GM13977 (cell line): ENCODE measurements at regions not wholly inside any gene's neighbourhood (a gene's known extent, or its start where the extent isn't known, plus 50 kb on each side); places are given as distances from the start of the nearest gene placed in this dataset.

ENCODE experiments used
- DNase-seq: peaks from one replicate; pipeline ENCODE4 v3.0.0; 2012; ENCODE audit warnings: low spot score
- in situ Hi-C: fragments of 300-500 bp; cut with MboI; formaldehyde crosslinking; loops from one replicate; pipeline ENCODE4 v1.12.0; 2022; ENCODE audit warnings: low sequenced_read_pairs, low pct_unique_long_range_greater_than_20kb, mixed read lengths, inconsistent platforms; ENCODE audit not compliant: unreplicated experiment
- TF ChIP-seq, protein P1 (sequence below): IDR thresholded peaks from 2 replicates; pipeline ENCODE4 v1.5.1; 2012; ENCODE audit warnings: mild to moderate bottlenecking, control low read depth; ENCODE audit not compliant: insufficient read depth; ENCODE audit errors: extremely low read depth, missing control alignments

DNA sequence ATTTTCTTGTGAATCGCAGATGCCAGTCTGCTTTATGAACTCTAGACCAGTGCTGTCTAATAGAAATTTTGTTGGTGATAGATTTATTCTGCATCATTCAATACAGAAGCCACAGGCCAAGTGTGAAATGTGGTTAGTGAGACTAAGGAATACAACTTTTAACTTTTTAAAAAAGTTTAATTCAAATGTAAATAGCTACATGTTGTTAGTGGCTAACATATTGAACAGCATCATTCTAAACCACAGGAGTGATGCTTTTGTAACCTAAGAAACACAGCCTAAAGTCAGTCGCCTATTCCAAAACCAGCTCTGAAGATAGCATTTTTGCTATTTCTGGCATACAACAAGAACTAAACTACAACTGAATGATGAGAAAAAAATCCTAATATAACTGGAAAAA is 164.8 kb upstream of the CBLB start:
- TF ChIP-seq, protein P1, sequence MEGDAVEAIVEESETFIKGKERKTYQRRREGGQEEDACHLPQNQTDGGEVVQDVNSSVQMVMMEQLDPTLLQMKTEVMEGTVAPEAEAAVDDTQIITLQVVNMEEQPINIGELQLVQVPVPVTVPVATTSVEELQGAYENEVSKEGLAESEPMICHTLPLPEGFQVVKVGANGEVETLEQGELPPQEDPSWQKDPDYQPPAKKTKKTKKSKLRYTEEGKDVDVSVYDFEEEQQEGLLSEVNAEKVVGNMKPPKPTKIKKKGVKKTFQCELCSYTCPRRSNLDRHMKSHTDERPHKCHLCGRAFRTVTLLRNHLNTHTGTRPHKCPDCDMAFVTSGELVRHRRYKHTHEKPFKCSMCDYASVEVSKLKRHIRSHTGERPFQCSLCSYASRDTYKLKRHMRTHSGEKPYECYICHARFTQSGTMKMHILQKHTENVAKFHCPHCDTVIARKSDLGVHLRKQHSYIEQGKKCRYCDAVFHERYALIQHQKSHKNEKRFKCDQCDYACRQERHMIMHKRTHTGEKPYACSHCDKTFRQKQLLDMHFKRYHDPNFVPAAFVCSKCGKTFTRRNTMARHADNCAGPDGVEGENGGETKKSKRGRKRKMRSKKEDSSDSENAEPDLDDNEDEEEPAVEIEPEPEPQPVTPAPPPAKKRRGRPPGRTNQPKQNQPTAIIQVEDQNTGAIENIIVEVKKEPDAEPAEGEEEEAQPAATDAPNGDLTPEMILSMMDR: no peak
- in situ Hi-C loops: no loop called here

DNA sequence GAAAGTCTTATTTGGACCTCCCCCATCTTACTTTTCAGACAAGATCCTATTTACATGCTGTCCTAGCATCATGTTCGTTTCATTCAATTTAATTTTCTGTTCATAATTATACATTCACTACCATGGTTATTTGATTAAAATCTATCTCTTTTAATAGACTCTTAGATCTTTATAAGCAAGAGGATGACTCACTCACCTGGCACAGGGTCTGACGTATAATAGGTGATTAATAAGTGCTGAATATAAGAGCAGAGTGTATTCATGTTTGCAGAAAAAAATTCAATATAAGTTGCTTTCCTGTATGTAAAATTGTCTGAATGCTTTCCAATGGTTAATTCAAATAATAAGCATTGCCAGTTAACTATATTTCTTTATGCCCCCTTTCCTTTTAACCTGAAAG is 165.5 kb upstream of the CBLB start:
- no peak for DNase-seq
- in situ Hi-C loops: no loop called here
- TF ChIP-seq, protein P1: no peak

More for the DNA sequence above, 164.8 kb upstream of the CBLB start:
- DNase-seq: no peak

DNA sequence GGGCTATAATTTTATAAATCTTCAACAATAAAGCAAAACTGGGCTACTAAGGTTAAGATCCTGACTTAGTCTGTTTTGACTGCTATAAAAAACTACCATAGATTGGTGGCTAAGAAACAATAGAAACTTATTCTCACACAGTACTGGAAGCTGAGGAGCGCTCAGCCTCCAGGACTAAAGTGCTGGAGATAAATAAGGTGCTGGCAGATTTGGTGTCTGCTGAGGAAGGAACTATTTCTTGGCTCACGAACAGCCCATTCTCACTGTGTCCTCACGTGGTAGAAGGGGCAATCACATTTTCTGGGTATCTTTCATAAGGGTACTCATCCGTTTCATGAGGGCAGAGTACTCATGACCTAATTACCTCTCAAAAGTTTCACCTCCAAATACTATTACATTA is 166.8 kb upstream of the CBLB start:
- no peak for DNase-seq
- in situ Hi-C loops: no loop called here
- TF ChIP-seq, protein P1: no peak

DNA sequence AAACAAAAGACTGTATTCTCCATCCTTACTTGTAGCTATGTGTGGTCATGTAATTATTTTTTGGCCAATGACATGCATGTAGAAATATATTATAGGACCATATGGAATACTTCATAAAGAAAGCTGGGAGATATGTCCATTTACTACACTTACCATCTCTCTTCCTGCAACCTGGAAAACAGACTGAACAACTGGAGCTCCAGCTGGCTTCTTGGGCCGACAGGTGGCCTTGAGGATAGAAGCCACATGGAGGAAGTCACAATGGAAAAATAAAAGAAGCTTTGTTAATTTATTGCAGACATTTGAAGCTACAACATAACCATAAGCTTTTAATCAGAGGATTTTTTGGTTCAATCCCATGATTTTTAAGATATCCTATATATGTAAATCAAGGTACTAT is 167.9 kb upstream of the CBLB start:
- in situ Hi-C loops: no loop called here

DNA sequence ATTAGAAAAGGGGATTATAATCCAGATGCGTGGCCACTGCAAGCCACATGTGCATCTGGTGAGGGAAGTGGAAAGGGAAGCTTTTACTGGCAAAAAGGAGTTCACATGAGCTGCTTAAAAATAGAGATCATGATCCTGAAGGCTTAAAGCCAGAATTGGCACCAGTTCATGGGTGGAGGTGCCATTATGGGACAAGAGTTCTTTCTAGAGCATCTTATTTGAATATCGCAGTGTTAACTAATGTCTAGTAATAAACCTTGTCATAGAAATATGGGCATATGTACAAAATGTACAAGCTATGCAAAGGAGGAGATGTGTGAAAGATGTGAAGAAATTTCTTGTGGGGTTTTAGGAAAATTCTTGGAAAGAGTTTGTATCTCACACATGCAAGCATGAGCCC is 178.4 kb upstream of the CBLB start:
- no peak for DNase-seq
- in situ Hi-C loops: no loop called here
- TF ChIP-seq, protein P1: no peak

More for the DNA sequence above, 167.9 kb upstream of the CBLB start:
- TF ChIP-seq, protein P1: no peak
- DNase-seq: no peak

DNA sequence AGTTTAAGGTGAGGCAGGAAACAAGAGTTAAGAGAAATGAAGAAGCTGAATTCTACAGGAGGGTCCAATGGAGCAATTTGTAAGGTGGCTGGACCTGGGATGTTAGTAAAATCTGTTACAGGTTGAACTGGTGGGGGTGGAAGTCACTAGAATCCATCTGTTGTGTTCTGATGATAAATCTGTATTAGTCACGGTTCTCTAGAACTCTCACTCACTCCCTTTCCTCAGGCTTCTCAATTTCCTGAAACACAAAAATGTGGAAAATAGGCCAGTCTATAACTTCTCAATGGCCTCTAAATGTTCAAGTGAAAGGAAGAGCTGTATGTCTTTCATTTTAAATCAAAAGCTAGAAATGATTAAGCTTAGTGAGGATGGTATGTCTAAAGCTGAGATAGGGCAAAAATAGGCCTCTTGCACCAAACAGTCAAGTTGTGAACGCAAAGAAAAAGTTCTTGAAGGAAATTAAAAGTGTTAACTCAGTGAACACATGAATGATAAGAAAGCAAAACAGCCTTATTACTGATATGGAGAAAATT is 180.2 kb upstream of the CBLB start:
- TF ChIP-seq, protein P1: no peak
- no peak for DNase-seq
- in situ Hi-C loops: no loop called here

DNA sequence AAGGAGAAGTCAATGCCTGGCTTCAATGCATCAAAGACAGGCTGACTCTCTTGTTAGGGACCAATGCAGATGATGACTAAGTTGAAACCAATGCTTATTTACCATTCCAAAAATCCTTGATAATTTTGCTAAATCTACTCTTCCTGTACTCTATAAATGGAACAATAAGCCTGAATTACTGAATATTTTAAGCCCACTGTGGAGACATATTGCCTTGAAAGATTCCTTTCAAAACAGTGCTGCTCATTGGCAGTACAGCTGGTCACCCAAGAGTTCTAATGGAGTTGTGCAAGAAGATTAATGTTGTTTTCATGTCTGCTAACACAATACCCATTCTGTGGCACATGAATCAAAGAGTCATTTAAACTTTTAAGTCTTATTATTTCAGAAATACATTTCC is 181.0 kb upstream of the CBLB start:
- in situ Hi-C loops: no loop called here
- DNase-seq: no peak
- TF ChIP-seq, protein P1: no peak
